K562 (cell line): ENCODE measurements at regions not wholly inside any gene's neighbourhood (a gene's known extent, or its start where the extent isn't known, plus 50 kb on each side); places are given as distances from the start of the nearest gene placed in this dataset.

Experiments used
- ATAC-seq: fragments of 200-7000 bp; cut with Tn5 transposase; 3 replicates; pipeline ENCODE4 v1.9.1; 2020; ENCODE audit warnings: moderate library complexity
- BruUV-seq: library from RNA; stranded (reverse); fragments of 400-500 nt; replicated peaks from 2 replicates; lab custom pipeline; 2021; lab: Mats Ljungman, UMichigan
- CTCF ChIA-PET: fragments of 300-600 bp; formaldehyde crosslinking; extraction: SDS; loops from one replicate; lab custom pipeline; 2021; ENCODE audit warnings: low intra/inter-chr PET ratio; lab: Yijun Ruan, JAX
- POLR2A ChIA-PET: fragments of 300-600, 350-650 bp; sonication (Branson Sonifier 250); formaldehyde crosslinking; extraction: SDS; loops from one replicate; lab custom pipeline; 2021; ENCODE audit warnings: antibody characterized with exemption, inconsistent platforms; lab: Yijun Ruan, JAX
- DNase-seq, 4 experiments: peaks; one replicate each; pipeline versions ENCODE4 v3.0.0 to v3.0.0-alpha.2; 2011 to 2018; ENCODE audit warnings: low spot score in 3 of 4, mixed read lengths in 3 of 4; ENCODE audit errors: extremely low read depth in 1 of 4
- FAIRE-seq: peaks from 2 replicates; lab custom pipeline; 2011; peaks lifted over from hg19 to GRCh38; lab: Jason Lieb, UNC
- H2AFZ ChIP-seq: 2 replicates; pipeline ENCODE4 v1.6.0; 2011; ENCODE audit warnings: low read depth, low read length, control low read depth, inconsistent platforms
- H3K27ac ChIP-seq: fragments of 200-600 bp; 3 replicates; pipeline ENCODE4 v1.8.0; 2011; ENCODE audit warnings: low read depth, mild to moderate bottlenecking, control low read depth, inconsistent platforms, low read length, moderate library complexity, mixed read lengths; ENCODE audit errors: extremely low read depth
- H3K27me3 ChIP-seq, 2 experiments: fragments of 300-600 bp in 1 of 2; 2 replicates in 1 of 2; 3 replicates in 1 of 2; pipeline versions ENCODE4 v1.6.0 to v1.8.0; 2011; ENCODE audit warnings: inconsistent platforms in 2 of 2, low read length in 2 of 2, mild to moderate bottlenecking in 1 of 2, mixed read lengths in 1 of 2, moderate library complexity in 1 of 2; ENCODE audit not compliant: control insufficient read depth in 2 of 2, insufficient read depth in 2 of 2
- H3K36me3 ChIP-seq: fragments of 300-600 bp; 3 replicates; pipeline ENCODE4 v1.8.0; 2011; ENCODE audit warnings: mild to moderate bottlenecking, low read length, inconsistent platforms; ENCODE audit not compliant: control insufficient read depth, insufficient read depth
- H3K4me1 ChIP-seq, 2 experiments: fragments of 200-600 bp in 1 of 2; replicated peaks in 1 of 2; 2 replicates in 1 of 2; 3 replicates in 1 of 2; pipeline versions ENCODE4 v1.5.1 to v1.8.0; 2011; ENCODE audit warnings: inconsistent platforms in 2 of 2, low read length in 2 of 2, mild to moderate bottlenecking in 1 of 2, mixed read lengths in 1 of 2, moderate library complexity in 1 of 2; ENCODE audit not compliant: control insufficient read depth in 2 of 2, insufficient read depth in 2 of 2
- H3K4me2 ChIP-seq: 2 replicates; pipeline ENCODE4 v1.6.1; 2011; ENCODE audit warnings: low read length, control low read depth, inconsistent platforms, mixed read lengths; ENCODE audit not compliant: insufficient read depth
- H3K4me3 ChIP-seq: fragments of 200-600 bp; sonication (generic), shearing (Covaris generic); 2 replicates; pipeline ENCODE4 v1.5.1; 2016; ENCODE audit warnings: control low read depth, inconsistent platforms
- H3K79me2 ChIP-seq: fragments of 200-600 bp; 3 replicates; pipeline ENCODE4 v1.8.0; 2011; ENCODE audit warnings: low read length, inconsistent platforms; ENCODE audit not compliant: control insufficient read depth, insufficient read depth
- H3K9ac ChIP-seq, 2 experiments: 2 replicates each; pipeline versions ENCODE4 v1.6.0 to v1.6.1; 2011; ENCODE audit warnings: low read depth in 2 of 2, low read length in 2 of 2, control low read depth in 1 of 2, inconsistent platforms in 1 of 2, mild to moderate bottlenecking in 1 of 2, mixed read lengths in 1 of 2; ENCODE audit not compliant: insufficient read depth in 1 of 2
- H3K9me1 ChIP-seq: one replicate; pipeline ENCODE4 v1.6.0; 2011; ENCODE audit warnings: inconsistent platforms, mild to moderate bottlenecking, low read length, moderate library complexity; ENCODE audit not compliant: control insufficient read depth, insufficient read depth
- H3K9me3 ChIP-seq: replicated peaks from 2 replicates; pipeline ENCODE4 v1.5.1; 2011; ENCODE audit warnings: low read depth, low read length, inconsistent platforms; ENCODE audit not compliant: control insufficient read depth, insufficient read depth
- H4K20me1 ChIP-seq: replicated peaks from 2 replicates; pipeline ENCODE4 v1.6.1; 2011; ENCODE audit warnings: low read length, inconsistent platforms, mixed read lengths; ENCODE audit not compliant: control insufficient read depth, insufficient read depth
- BACH1 ChIP-seq: fragments of 200-800 bp; sonication (Bioruptor generic); IDR thresholded peaks from 2 replicates; pipeline ENCODE4 v1.6.1; 2016; ENCODE audit warnings: missing genetic modification characterization, missing compliant biosample characterization
- CBFB ChIP-seq: sonication (generic); formaldehyde crosslinking; IDR thresholded peaks from 2 replicates; pipeline ENCODE4 v1.4.0; 2020; ENCODE audit warnings: mild to moderate bottlenecking, missing genetic modification reagents
- CREB1 ChIP-seq, 2 experiments: sonication (generic) in 1 of 2; formaldehyde crosslinking in 1 of 2; IDR thresholded peaks; 2 replicates each; pipeline versions ENCODE4 v1.6.1 to v1.8.0; 2012 to 2022; ENCODE audit warnings: inconsistent platforms in 1 of 2, mild to moderate bottlenecking in 1 of 2, missing genetic modification reagents in 1 of 2, moderate library complexity in 1 of 2
- GABPA ChIP-seq: fragments of 200-800 bp; sonication (Bioruptor generic); conservative IDR thresholded peaks from 2 replicates; pipeline ENCODE4 v1.6.1; 2016; ENCODE audit warnings: low read depth, missing genetic modification characterization, missing compliant biosample characterization
- HNRNPK ChIP-seq: fragments of 200-400 bp; formaldehyde crosslinking; IDR thresholded peaks from one replicate; pipeline ENCODE4 v1.6.1; 2018; ENCODE audit warnings: mild to moderate bottlenecking, low read depth, low read length; ENCODE audit not compliant: poor library complexity, severe bottlenecking
- NFIC ChIP-seq: fragments of 450-650 bp; IDR thresholded peaks from 2 replicates; pipeline ENCODE4 v1.6.1; 2017; ENCODE audit warnings: mild to moderate bottlenecking, inconsistent platforms
- PHF21A ChIP-seq: fragments of 450-650 bp; IDR thresholded peaks from 2 replicates; pipeline ENCODE4 v1.6.1; 2017; ENCODE audit warnings: low read depth, borderline replicate concordance
- TARDBP ChIP-seq: fragments of 450-650 bp; IDR thresholded peaks from 2 replicates; pipeline ENCODE4 v1.6.1; 2016
- TEAD1 ChIP-seq, 2 experiments: fragments of 450-650 bp in 1 of 2; sonication (generic) in 1 of 2; formaldehyde crosslinking; IDR thresholded peaks; 2 replicates each; pipeline versions ENCODE4 v1.4.0 to v1.8.0; 2020 to 2022; ENCODE audit warnings: mild to moderate bottlenecking in 2 of 2, missing genetic modification reagents in 1 of 2
- TSC22D4 ChIP-seq: fragments of 450-650 bp; IDR thresholded peaks from 2 replicates; pipeline ENCODE4 v1.6.1; 2016; ENCODE audit warnings: missing genetic modification characterization, missing biosample characterization, control low read depth
- ZNF134 ChIP-seq: fragments of 250-450 bp; sonication (Bioruptor Pico); conservative IDR thresholded peaks from 2 replicates; pipeline ENCODE4 v1.4.0; 2020
- ZNF23 ChIP-seq: fragments of 250-450 bp; sonication (Bioruptor Pico); IDR thresholded peaks from 2 replicates; pipeline ENCODE4 v1.4.0; 2020; ENCODE audit warnings: mild to moderate bottlenecking
- ZNF766 ChIP-seq: fragments of 200-800 bp; sonication (Bioruptor generic); conservative IDR thresholded peaks from 2 replicates; pipeline ENCODE4 v1.6.1; 2016; ENCODE audit warnings: missing genetic modification characterization, missing compliant biosample characterization
- WGBS: fragments of 100-300 bp; shearing (Covaris generic); methylation state at CpG from one replicate; pipeline ENCODE4 v1.1.6; 2016; ENCODE audit warnings: low coverage, mixed read lengths; ENCODE audit not compliant: insufficient coverage; ENCODE audit errors: missing lambda C conversion rate; 5-methylcytosine and 5-hydroxymethylcytosine counted together
- in situ Hi-C: fragments of 300-500 bp; cut with MboI; formaldehyde crosslinking; loops from 4 replicates; pipeline ENCODE4 v1.15.0; 2018; ENCODE audit warnings: inconsistent platforms, mixed read lengths
- intact Hi-C: fragments of 100-400 bp; cut with micrococcal nuclease; formaldehyde crosslinking; loops from 2 replicates; pipeline ENCODE4 v1.14.2; 2022
- TF ChIP-seq, protein P1 (sequence below), 2 experiments: fragments of 450-650 bp; conservative IDR thresholded peaks; 2 replicates each; pipeline ENCODE4 v1.6.1; 2017; ENCODE audit warnings: mild to moderate bottlenecking in 2 of 2, moderate library complexity in 2 of 2
- TF ChIP-seq, protein P2 (sequence below): fragments of 150-350 bp; conservative IDR thresholded peaks from 2 replicates; pipeline ENCODE4 v1.6.1; 2014; ENCODE audit warnings: low read length
- TF ChIP-seq, protein P3 (sequence below): sonication (generic); formaldehyde crosslinking; IDR thresholded peaks from 2 replicates; pipeline ENCODE4 v1.8.1; 2023; ENCODE audit warnings: mild to moderate bottlenecking, missing genetic modification reagents
- TF ChIP-seq, protein P4 (sequence below): fragments of 450-650 bp; IDR thresholded peaks from 2 replicates; pipeline ENCODE4 v1.6.1; 2017; ENCODE audit warnings: antibody characterized with exemption

DNA sequence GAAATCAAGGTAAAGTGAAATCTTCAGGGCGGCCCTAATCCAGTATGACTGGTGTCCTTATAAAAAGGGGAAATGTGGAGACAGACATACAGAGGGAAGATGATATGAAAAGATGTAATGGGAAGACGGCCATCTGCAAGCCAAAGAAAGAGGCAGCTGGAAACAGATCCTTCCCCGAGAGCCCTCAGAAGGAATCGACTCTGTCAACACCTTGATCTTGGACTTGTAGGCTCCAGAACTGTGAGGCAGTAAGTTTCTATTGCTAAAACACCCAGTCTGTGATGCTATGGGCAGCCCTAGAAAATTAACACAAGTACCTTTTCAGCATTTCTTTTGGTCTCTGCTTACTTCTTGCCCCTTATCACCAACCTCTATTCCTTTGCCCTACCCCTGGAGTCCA is 174.7 kb upstream of the TPM1 start:
- H3K4me2 ChIP-seq = no peak overlapping the region
- ChIA-PET CTCF (no interaction called here), POLR2A (no interaction called here)
- TF ChIP-seq ZNF23 (CRISPR knock-in tag) (no peak), CREB1 (IDR thresholded peaks at IDR 0.05) (no peak), CREB1 (CRISPR knock-in tag; IDR thresholded peaks at IDR 0.05) (no peak), TEAD1 (CRISPR knock-in tag; IDR thresholded peaks at IDR 0.05) (no peak), ZNF134 (CRISPR knock-in tag) (no peak), BACH1 (tag) (no peak), TSC22D4 (tag) (no peak), PHF21A (no peak), ZNF766 (CRISPR knock-in tag) (no peak), NFIC (no peak), GABPA (no peak), TARDBP (no peak), CBFB (CRISPR knock-in tag) (no peak), HNRNPK (no peak)
- TF ChIP-seq, protein P1, sequence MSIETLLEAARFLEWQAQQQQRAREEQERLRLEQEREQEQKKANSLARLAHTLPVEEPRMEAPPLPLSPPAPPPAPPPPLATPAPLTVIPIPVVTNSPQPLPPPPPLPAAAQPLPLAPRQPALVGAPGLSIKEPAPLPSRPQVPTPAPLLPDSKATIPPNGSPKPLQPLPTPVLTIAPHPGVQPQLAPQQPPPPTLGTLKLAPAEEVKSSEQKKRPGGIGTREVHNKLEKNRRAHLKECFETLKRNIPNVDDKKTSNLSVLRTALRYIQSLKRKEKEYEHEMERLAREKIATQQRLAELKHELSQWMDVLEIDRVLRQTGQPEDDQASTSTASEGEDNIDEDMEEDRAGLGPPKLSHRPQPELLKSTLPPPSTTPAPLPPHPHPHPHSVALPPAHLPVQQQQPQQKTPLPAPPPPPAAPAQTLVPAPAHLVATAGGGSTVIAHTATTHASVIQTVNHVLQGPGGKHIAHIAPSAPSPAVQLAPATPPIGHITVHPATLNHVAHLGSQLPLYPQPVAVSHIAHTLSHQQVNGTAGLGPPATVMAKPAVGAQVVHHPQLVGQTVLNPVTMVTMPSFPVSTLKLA (conservative IDR thresholded peaks at IDR 0.05) = no peak
- TF ChIP-seq, protein P2, sequence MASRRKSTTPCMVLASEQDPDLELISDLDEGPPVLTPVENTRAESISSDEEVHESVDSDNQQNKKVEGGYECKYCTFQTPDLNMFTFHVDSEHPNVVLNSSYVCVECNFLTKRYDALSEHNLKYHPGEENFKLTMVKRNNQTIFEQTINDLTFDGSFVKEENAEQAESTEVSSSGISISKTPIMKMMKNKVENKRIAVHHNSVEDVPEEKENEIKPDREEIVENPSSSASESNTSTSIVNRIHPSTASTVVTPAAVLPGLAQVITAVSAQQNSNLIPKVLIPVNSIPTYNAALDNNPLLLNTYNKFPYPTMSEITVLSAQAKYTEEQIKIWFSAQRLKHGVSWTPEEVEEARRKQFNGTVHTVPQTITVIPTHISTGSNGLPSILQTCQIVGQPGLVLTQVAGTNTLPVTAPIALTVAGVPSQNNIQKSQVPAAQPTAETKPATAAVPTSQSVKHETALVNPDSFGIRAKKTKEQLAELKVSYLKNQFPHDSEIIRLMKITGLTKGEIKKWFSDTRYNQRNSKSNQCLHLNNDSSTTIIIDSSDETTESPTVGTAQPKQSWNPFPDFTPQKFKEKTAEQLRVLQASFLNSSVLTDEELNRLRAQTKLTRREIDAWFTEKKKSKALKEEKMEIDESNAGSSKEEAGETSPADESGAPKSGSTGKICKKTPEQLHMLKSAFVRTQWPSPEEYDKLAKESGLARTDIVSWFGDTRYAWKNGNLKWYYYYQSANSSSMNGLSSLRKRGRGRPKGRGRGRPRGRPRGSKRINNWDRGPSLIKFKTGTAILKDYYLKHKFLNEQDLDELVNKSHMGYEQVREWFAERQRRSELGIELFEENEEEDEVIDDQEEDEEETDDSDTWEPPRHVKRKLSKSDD = no peak
- TF ChIP-seq, protein P3, sequence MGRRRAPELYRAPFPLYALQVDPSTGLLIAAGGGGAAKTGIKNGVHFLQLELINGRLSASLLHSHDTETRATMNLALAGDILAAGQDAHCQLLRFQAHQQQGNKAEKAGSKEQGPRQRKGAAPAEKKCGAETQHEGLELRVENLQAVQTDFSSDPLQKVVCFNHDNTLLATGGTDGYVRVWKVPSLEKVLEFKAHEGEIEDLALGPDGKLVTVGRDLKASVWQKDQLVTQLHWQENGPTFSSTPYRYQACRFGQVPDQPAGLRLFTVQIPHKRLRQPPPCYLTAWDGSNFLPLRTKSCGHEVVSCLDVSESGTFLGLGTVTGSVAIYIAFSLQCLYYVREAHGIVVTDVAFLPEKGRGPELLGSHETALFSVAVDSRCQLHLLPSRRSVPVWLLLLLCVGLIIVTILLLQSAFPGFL (CRISPR knock-in tag) = no peak
- TF ChIP-seq, protein P4, sequence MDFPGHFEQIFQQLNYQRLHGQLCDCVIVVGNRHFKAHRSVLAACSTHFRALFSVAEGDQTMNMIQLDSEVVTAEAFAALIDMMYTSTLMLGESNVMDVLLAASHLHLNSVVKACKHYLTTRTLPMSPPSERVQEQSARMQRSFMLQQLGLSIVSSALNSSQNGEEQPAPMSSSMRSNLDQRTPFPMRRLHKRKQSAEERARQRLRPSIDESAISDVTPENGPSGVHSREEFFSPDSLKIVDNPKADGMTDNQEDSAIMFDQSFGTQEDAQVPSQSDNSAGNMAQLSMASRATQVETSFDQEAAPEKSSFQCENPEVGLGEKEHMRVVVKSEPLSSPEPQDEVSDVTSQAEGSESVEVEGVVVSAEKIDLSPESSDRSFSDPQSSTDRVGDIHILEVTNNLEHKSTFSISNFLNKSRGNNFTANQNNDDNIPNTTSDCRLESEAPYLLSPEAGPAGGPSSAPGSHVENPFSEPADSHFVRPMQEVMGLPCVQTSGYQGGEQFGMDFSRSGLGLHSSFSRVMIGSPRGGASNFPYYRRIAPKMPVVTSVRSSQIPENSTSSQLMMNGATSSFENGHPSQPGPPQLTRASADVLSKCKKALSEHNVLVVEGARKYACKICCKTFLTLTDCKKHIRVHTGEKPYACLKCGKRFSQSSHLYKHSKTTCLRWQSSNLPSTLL = no peak
- BruUV-seq = no TSS peak
- FAIRE-seq (no peak), DNase-seq (no peak), ATAC-seq (no peak)
- no peak overlapping the region for H3K9ac ChIP-seq
- H2AFZ ChIP-seq = no peak overlapping the region
- WGBS = 0% methylated on average over 4 of the region's 4 CpGs
- no peak overlapping the region for H3K4me3 ChIP-seq
- in situ Hi-C loops = no loop called here
- H3K27me3 ChIP-seq = peaks cover 3 to 13% of the 10 kb centered on the region in 2 experiments; a peak in 3 of 5 replicates
- no peaks in the 10 kb centered on the region for H3K9me1 ChIP-seq
- H3K36me3 ChIP-seq = no peaks in the 10 kb centered on the region
- no peak overlapping the region for H3K27ac ChIP-seq
- H4K20me1 ChIP-seq = no peaks in the 10 kb centered on the region
- intact Hi-C loops = no loop called here
- H3K9me3 ChIP-seq = no peaks in the 10 kb centered on the region
- no peaks in the 10 kb centered on the region for H3K4me1 ChIP-seq
- H3K79me2 ChIP-seq = no peaks in the 10 kb centered on the region
